ENCODE measurements at regions not wholly inside any gene's neighbourhood (a gene's known extent, or its start where the extent isn't known, plus 50 kb on each side); places are given as distances from the start of the nearest gene placed in this dataset.
"Not testable (repeated sequence)": the region's sequence is repeated elsewhere in the genome, so short reads cannot be mapped to it uniquely, and the experiment has no call there.

GRCh38 chr4:155441475-155441874, 64.7 kb upstream of the MAP9 start:
- POLR2A ChIA-PET (ENCODE audit: low non-redundant PET) = no interaction called here
- intact Hi-C loops (cut with micrococcal nuclease; ENCODE audit: unreplicated experiment) = no loop called here
- no TSS peak for BruUV-seq (replicated peaks)
- TF ChIP-seq, protein P1, sequence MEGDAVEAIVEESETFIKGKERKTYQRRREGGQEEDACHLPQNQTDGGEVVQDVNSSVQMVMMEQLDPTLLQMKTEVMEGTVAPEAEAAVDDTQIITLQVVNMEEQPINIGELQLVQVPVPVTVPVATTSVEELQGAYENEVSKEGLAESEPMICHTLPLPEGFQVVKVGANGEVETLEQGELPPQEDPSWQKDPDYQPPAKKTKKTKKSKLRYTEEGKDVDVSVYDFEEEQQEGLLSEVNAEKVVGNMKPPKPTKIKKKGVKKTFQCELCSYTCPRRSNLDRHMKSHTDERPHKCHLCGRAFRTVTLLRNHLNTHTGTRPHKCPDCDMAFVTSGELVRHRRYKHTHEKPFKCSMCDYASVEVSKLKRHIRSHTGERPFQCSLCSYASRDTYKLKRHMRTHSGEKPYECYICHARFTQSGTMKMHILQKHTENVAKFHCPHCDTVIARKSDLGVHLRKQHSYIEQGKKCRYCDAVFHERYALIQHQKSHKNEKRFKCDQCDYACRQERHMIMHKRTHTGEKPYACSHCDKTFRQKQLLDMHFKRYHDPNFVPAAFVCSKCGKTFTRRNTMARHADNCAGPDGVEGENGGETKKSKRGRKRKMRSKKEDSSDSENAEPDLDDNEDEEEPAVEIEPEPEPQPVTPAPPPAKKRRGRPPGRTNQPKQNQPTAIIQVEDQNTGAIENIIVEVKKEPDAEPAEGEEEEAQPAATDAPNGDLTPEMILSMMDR (conservative IDR thresholded peaks at IDR 0.05; ENCODE audit: low read depth, low read length) = no peak
- no peak for TF ChIP-seq EZH2 (IDR thresholded peaks at IDR 0.05; ENCODE audit: borderline replicate concordance, low read depth, low read length, poor library complexity, severe bottlenecking)
- no peaks in the 10 kb centered on the region for H3K9me3 ChIP-seq (ENCODE audit: low read depth, low read length, poor library complexity, severe bottlenecking)
- H3K4me1 ChIP-seq (ENCODE audit: insufficient read depth, low read length, poor library complexity, severe bottlenecking) = no peaks in the 10 kb centered on the region
- H3K27ac ChIP-seq (ENCODE audit: low read depth, low read length, poor library complexity, severe bottlenecking) = no peak overlapping the region
- H3K27me3 ChIP-seq (replicated peaks; ENCODE audit: insufficient read depth, low read depth, low read length, poor library complexity) = no peaks in the 10 kb centered on the region
- no peak overlapping the region for H3K4me3 ChIP-seq (ENCODE audit: low read depth, low read length, poor library complexity, severe bottlenecking)
- no peak for DNase-seq (ENCODE audit: low spot score)
- CTCF ChIA-PET = interaction anchor here (1.2 kb wide), 1 partner anchor 346 kb away, joined by 3 read pairs; no protein-coding TSS in a partner anchor
- no peaks in the 10 kb centered on the region for H3K36me3 ChIP-seq (ENCODE audit: insufficient read depth, low read length, poor library complexity, severe bottlenecking)

GRCh38 chr4:155439760-155440159, 63.0 kb upstream of the MAP9 start:
- CTCF ChIA-PET = interaction anchor here (0.9 kb wide), 1 partner anchor 347 kb away, joined by 3 read pairs; no protein-coding TSS in a partner anchor

DNA sequence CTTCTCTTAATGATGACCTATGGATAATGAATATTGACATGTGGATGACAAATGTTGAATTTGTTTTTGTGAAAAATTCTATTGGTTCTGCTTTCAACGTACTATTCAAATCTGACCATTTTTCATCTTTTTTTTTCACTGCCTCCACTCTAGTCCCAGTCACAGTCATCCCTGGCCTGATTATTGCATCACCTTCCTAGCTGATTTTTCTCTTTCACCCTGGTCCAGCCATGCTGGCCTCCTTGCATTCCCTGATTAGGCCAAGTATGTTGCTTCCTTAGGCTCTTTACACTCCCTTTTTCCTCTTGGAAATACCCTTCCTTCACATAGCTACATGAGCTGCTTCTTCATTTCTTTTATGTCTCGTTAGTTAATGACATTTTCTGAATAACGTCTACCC, 58.1 kb upstream of the MAP9 start:
- no peak for DNase-seq (ENCODE audit: low spot score)
- BruUV-seq (replicated peaks) = no TSS peak
- Histone ChIP-seq H3K4me1 (ENCODE audit: insufficient read depth, low read length, poor library complexity, severe bottlenecking) (no peaks in the 10 kb centered on the region), H3K36me3 (ENCODE audit: insufficient read depth, low read length, poor library complexity, severe bottlenecking) (no peaks in the 10 kb centered on the region), H3K4me3 (ENCODE audit: low read depth, low read length, poor library complexity, severe bottlenecking) (no peak overlapping the region), H3K27me3 (replicated peaks; ENCODE audit: insufficient read depth, low read depth, low read length, poor library complexity) (no peaks in the 10 kb centered on the region), H3K27ac (ENCODE audit: low read depth, low read length, poor library complexity, severe bottlenecking) (no peak overlapping the region), H3K9me3 (ENCODE audit: low read depth, low read length, poor library complexity, severe bottlenecking) (no peaks in the 10 kb centered on the region)
- CTCF ChIA-PET = no interaction called here
- intact Hi-C loops (cut with micrococcal nuclease; ENCODE audit: unreplicated experiment) = no loop called here
- POLR2A ChIA-PET (ENCODE audit: low non-redundant PET) = no interaction called here
- no peak for TF ChIP-seq EZH2 (IDR thresholded peaks at IDR 0.05; ENCODE audit: borderline replicate concordance, low read depth, low read length, poor library complexity, severe bottlenecking)
- TF ChIP-seq, protein P1 (conservative IDR thresholded peaks at IDR 0.05; ENCODE audit: low read depth, low read length) = no peak

More at GRCh38 chr4:155439760-155440159, 63.0 kb upstream of the MAP9 start:
- H3K9me3 ChIP-seq (ENCODE audit: low read depth, low read length, poor library complexity, severe bottlenecking); H3K27ac ChIP-seq (ENCODE audit: low read depth, low read length, poor library complexity, severe bottlenecking); POLR2A ChIA-PET (ENCODE audit: low non-redundant PET); H3K27me3 ChIP-seq (replicated peaks; ENCODE audit: insufficient read depth, low read depth, low read length, poor library complexity); DNase-seq (ENCODE audit: low spot score); H3K4me1 ChIP-seq (ENCODE audit: insufficient read depth, low read length, poor library complexity, severe bottlenecking); intact Hi-C loops (cut with micrococcal nuclease; ENCODE audit: unreplicated experiment); H3K4me3 ChIP-seq (ENCODE audit: low read depth, low read length, poor library complexity, severe bottlenecking); BruUV-seq (replicated peaks); H3K36me3 ChIP-seq (ENCODE audit: insufficient read depth, low read length, poor library complexity, severe bottlenecking): not testable (repeated sequence)

- no TSS peak for BruUV-seq (replicated peaks)
- ChIA-PET CTCF (no interaction called here), POLR2A (ENCODE audit: low non-redundant PET) (no interaction called here)
- intact Hi-C loops (cut with micrococcal nuclease; ENCODE audit: unreplicated experiment) = no loop called here
- TF ChIP-seq, protein P1 (conservative IDR thresholded peaks at IDR 0.05; ENCODE audit: low read depth, low read length) = no peak
- no peak for TF ChIP-seq EZH2 (IDR thresholded peaks at IDR 0.05; ENCODE audit: borderline replicate concordance, low read depth, low read length, poor library complexity, severe bottlenecking)
- H3K27ac ChIP-seq (ENCODE audit: low read depth, low read length, poor library complexity, severe bottlenecking) = no peak overlapping the region
- DNase-seq (ENCODE audit: low spot score) = no peak
- no peaks in the 10 kb centered on the region for H3K36me3 ChIP-seq (ENCODE audit: insufficient read depth, low read length, poor library complexity, severe bottlenecking)
- no peak overlapping the region for H3K4me3 ChIP-seq (ENCODE audit: low read depth, low read length, poor library complexity, severe bottlenecking)
- no peaks in the 10 kb centered on the region for H3K27me3 ChIP-seq (replicated peaks; ENCODE audit: insufficient read depth, low read depth, low read length, poor library complexity)
- no peaks in the 10 kb centered on the region for H3K9me3 ChIP-seq (ENCODE audit: low read depth, low read length, poor library complexity, severe bottlenecking)
- H3K4me1 ChIP-seq (ENCODE audit: insufficient read depth, low read length, poor library complexity, severe bottlenecking) = no peaks in the 10 kb centered on the region
These were observed 57.6 kb upstream of the MAP9 start for GRCh38 chr4:155434366-155434765.
